Activated naive CD4-positive, alpha-beta T cell treated with anti-CD3 and anti-CD28 coated beads, Interleukin-2, amount 50 U/mL, for 72 hours (primary cell): ENCODE measurements at regions not wholly inside any gene's neighbourhood (a gene's known extent, or its start where the extent isn't known, plus 50 kb on each side); places are given as distances from the start of the nearest gene placed in this dataset.
"Not testable (repeated sequence)": the region's sequence is repeated elsewhere in the genome, so short reads cannot be mapped to it uniquely, and the experiment has no call there.

Experiments
- ATAC-seq, 2 donors: fragments of 150-1000 bp; cut with Tn5 transposase; 2 replicates each; pipeline ENCODE4 v1.10.0; 2021; ENCODE audit warnings: mild to moderate bottlenecking in 2 of 2, moderate library complexity in 2 of 2
- DNase-seq, 2 donors: peaks; one replicate each; pipeline ENCODE4 v3.0.0; 2021 to 2022; ENCODE audit warnings: low spot score in 2 of 2
- H3K27ac Mint-ChIP-seq, 2 donors: one replicate each; pipeline ENCODE4 v1.8.0; 2022; ENCODE audit warnings: mild to moderate bottlenecking in 2 of 2, mixed read lengths in 2 of 2
- H3K36me3 Mint-ChIP-seq, 2 donors: one replicate each; pipeline ENCODE4 v1.8.0; 2022; ENCODE audit warnings: mixed read lengths in 2 of 2
- H3K9me3 Mint-ChIP-seq, 2 donors: one replicate each; pipeline ENCODE4 v1.8.0; 2022; ENCODE audit warnings: mixed read lengths in 2 of 2

DNA sequence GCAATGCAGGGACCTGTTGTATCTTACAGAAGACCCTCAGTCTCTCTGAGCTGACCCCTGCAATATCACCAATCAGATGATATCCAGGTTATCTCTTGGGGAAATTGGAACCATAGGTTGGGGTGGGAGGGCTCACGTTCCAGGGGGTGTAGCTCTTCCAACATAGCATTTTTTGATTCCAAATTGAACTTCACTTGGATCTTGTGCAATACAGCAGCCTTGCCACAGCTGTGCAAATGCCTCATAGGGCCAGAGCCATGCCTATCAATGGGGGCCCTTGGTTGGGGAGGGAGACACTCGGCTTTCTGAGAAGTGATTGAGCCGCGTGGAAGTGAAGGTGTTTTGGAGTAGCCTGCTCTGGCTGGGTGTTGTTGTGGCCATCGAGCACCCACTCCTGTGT is 117.2 kb upstream of the PITX1 start:
- H3K36me3 Mint-ChIP-seq = no peaks in the 10 kb centered on the region
- DNase-seq (no peak), ATAC-seq (no peak)
- H3K27ac Mint-ChIP-seq = no peak overlapping the region
- H3K9me3 Mint-ChIP-seq = peaks cover 3 to 5% of the 10 kb centered on the region in 2 donors

DNA sequence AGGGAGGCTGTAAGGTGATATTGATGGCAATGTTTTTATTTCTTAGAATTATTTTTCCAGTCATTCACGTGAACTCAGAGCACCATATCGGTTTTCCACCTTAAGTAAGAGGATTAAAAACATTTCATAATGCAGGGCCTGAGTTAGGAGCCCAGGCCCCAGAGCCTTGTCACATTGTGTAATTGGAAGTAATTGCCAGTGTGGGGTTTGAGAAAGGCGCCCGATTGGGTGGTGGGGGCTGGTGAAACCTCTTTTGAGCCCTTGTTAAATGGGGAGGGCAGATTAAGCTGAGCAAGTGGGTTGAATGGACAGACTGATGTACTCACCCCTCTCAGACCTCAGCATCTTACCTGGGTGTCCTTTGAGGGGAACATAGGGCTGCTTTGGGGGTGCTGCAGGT is 116.7 kb upstream of the PITX1 start:
- no peak for ATAC-seq
- DNase-seq = no peak
- H3K27ac Mint-ChIP-seq = no peak overlapping the region
- H3K9me3 Mint-ChIP-seq = peaks cover 3 to 5% of the 10 kb centered on the region in 2 donors
- H3K36me3 Mint-ChIP-seq = no peaks in the 10 kb centered on the region

DNA sequence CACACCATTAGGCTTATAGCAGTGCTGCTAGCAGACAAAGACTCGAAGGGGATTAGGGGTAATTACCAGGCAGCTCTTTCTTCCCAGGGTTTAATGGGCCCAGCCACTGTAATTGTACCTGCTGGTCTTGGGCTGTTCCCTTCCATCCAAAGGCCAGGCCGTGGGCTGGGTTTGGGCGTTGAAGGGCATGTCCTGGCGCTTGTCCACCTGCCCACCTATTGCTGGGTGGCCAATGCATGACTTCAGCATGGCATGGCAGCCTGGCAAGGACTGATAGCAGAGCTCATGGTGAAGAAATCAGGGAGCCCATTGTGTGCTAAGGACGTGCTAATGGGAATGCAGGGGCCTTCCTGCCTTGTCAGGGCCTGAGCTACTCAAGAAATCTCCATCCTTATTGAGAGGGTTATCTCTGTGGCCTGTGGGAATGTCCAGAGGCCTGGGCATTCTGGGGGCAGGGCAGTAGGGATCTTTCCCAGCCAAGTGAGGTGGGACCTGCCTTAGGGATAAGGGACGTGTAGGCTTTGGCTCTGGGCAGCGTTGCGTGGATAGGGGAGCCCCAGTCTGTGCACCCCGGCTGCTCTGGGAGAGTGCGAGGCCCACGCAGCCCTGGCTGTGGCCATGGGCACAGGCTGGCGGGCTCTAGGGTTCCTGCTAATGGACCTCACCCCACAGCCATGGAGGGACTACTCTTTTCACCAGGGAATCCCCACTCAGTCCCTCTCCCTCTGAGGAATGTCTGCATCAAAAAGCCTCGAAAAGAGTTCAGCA is 116.1 kb upstream of the PITX1 start:
- DNase-seq (no peak), ATAC-seq (no peak)
- Mint-ChIP-seq H3K9me3 (peaks cover 3 to 5% of the 10 kb centered on the region in 2 donors), H3K27ac (no peak overlapping the region), H3K36me3 (no peaks in the 10 kb centered on the region)

DNA sequence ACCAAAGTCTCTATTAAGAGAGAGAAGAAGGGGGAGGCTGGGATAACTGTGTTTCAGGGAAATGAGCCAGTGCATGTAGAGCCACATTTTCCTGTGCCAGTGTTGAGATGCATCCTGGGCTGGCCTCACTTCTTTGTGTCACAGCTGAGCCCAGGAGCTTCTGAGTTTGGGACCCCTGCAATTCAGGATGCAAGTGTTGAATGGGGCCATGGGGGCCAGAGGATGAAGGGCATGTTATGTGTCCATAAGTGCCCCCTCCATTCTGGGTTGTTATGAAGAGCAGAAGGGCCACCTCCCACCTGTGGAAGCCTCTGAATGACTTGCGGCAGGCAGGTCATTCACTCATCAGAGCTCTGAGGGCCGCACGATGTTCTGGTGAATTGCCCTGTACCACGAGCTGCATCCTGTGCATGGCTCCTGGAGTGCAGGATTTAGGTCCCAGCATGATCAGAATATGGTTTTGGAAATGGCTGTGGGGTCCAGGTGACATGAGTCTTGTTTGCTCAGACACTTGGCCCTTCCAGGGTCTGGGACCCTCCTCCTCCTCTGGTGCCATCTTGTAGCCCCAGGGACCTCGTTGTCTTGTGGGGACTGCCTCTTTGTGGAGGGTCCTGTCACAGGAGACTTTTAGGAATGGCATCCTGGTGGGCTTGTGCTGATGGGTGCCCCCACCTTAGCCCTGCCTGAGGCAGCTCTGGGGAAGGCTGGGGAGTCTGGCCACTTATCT is 115.4 kb upstream of the PITX1 start:
- H3K9me3 Mint-ChIP-seq = peaks cover 3 to 5% of the 10 kb centered on the region in 2 donors
- no peaks in the 10 kb centered on the region for H3K36me3 Mint-ChIP-seq
- DNase-seq (no peak), ATAC-seq (no peak)
- H3K27ac Mint-ChIP-seq = no peak overlapping the region

DNA sequence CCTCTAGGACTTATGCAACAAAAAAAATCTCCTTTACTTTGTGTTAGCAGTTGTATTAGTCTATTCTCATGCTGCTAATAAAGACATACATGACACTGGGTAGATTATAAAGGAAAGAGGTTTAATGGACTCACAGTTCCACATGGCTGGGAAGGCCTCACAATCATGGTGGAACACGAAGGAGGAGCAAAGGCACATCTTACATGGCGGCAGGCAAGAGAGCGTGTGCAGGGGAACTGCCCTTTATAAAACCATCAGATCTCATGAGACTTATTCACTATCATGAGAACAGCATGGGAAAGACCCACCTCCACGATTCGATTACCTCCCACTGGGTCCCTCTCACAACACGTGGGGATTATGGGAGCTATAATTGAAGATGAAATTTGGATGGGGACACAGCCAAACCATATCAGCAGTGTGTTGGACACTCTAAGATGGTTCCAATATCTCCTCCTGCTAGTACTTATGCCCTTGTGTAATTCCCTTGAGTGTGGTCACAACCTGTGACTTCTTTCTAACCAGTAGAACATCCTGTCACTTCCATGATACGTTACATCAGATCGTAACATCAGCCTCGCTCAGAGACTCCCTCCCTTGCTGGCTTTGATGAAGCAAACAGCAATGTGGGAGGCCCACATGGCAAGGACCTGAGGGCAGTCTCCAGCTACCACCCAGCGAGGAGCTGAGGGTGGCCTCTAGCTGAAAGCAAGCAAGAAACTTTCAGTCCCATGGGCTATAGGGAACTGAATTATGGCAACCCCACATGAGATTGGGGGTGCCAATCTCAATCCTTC is 113.5 kb upstream of the PITX1 start:
- DNase-seq (no peak), ATAC-seq (no peak)
- Mint-ChIP-seq H3K27ac (no peak overlapping the region), H3K36me3 (no peaks in the 10 kb centered on the region), H3K9me3 (peaks cover 3 to 5% of the 10 kb centered on the region in 2 donors)

DNA sequence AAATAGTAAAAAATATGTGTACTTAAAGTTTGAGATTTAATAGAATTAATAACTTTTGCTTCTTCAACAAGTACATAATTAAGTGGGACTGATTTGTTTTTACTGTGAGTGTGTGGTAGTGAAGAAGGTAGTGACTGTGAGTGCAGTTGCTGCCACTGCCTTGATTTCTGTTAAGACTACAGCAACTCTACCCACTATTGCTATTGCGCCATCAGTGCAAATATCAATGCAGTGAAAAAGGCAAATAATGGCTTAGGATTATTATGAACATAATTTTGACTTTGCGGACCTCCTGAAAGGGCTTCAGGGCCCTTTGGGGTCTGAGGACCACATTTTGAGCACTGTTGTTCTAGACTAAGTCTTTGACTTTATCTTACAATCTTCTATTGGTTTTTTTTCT is 112.0 kb upstream of the PITX1 start:
- Mint-ChIP-seq H3K9me3 (peaks cover 3 to 5% of the 10 kb centered on the region in 2 donors), H3K36me3 (no peaks in the 10 kb centered on the region), H3K27ac (no peak overlapping the region)
- ATAC-seq = no peak
- no peak for DNase-seq

DNA sequence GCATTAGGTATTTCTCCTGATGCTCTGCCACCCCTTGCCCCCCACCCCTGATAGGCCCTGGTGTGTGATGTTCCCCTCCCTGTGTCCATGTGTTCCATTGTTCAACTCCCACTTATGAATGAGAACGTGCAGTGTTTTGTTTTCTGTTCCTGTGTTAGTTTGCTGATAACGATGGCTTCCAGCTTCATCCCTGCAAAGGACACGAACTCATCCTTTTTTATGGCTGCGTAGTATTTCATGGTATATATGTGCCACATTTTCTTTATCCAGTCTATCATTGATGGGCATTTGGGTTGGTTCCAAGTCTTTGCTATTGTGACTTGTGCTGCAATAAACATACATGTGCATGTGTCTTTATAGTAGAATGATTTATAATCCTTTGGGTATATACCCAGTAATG is 109.7 kb upstream of the PITX1 start:
- not testable (repeated sequence) for ATAC-seq, H3K27ac Mint-ChIP-seq, DNase-seq, H3K9me3 Mint-ChIP-seq, H3K36me3 Mint-ChIP-seq

DNA sequence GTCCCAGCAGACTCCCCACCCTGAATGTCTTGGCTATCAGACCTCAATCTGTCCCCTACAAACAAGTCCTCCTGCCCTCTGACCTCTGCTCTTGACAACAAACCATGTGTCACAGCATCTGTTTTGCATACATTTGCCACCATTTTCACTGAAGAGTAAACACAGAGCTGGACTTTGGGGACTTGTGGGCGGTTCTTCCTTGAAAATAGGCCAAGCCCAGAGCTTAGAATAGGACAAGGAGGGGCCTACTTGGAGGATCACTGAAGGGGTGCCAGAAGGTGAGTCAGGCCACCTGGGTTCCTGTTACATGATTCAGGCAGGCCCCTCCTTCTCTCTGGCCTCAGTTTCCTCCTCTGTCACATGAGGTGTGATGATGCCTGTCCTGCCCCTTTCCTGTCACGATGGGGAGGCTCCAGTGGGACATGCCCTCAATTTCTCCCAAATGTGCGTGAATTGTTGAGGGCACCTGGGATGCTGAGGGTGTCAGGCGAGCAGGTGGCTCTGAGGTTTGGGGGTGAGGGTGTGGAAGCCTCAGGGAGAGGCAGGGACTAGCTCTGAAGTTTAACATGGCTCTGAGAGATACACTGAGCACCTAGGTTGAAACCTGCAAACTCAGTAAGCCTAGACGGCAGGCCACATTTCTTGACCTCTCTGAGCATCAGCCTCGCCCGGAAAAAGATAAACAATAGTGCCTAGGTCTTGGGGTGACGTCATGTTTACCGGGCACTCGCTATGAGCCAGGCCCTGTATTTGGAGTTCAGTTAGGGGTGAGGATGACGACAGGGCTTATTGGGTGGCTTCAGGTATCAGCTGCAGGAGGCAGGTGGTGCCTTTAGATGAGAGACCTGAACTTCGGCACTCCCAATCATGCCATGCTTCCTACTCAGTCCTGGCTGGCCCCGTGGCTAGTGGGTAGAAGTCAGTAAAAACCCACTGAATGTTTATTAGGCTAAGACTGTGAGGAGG is 107.6 kb upstream of the PITX1 start:
- no peak for ATAC-seq
- Mint-ChIP-seq H3K27ac (no peak overlapping the region), H3K36me3 (no peaks in the 10 kb centered on the region), H3K9me3 (no peaks in the 10 kb centered on the region)
- DNase-seq = no peak

DNA sequence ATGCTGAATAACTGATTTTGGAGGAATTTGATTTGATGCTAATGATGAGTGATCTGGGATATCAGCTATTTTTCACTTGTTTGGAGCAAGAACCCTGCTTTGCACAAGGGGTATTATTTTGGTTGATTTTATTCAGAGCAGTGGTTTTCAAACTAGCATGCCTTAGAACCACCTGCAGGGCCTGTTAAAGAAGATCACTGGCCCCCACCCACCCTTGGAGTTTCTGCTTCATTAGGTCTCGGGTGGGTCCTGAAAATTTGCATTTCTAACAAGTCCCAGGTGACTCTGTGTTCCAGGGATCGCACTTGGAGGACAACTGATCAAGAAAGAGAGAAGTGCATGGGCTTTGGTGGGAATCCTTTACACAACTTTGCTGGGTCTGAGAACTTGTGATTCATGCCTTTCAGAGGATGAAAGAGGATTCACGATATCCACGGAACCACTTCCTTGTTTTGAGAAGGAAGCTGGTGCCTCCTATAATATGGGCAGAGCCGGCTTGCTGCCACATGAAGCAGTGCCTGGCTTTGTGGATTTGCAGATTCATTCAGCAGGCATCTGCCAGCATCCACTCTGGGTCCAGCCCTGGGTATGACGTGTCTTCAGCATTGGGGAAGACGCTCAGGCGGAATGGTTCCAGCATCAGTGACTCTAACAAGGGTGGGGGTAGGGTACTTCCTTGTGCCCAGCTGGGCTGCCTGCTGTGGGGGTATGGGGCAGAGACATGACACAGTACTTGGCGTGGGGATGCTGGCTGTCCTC is 106.6 kb upstream of the PITX1 start:
- no peaks in the 10 kb centered on the region for H3K9me3 Mint-ChIP-seq

DNA sequence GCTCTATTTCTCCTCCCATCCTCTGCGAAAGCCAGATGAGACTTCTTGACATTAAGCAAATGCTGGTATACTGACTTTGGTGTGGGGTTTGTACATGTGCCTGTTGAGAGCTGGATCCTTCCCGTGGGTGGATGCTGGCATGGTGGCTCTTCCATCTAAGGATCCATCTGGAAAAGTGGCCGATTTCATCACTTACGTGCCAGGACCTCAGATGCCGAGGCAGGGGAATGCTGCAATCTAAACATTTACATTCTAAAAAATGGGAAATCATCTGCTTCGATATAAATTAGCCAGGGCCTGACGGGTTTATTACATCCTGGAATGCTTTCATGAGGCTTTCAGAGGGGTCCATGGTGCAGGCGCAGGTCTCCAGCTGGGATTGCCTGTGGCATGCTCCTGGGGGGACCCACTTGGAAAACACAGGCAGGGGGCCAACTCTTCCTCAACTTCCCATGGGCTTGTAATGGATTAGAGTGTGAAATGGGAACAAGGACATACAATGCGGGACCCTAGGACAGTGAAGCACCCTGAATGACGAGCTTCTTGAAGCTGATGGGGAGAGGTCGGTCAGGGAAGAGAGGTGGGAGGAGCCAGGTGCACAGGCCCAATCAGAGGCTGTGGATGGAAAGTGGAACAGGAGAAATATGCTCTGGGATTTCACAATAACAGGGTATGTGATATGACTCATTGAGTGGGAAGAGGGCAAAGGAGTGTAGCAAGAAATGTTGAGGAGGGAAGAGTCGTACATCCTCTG is 105.5 kb upstream of the PITX1 start:
- Mint-ChIP-seq H3K27ac (no peak overlapping the region), H3K36me3 (no peaks in the 10 kb centered on the region), H3K9me3 (no peaks in the 10 kb centered on the region)
- DNase-seq (no peak), ATAC-seq (no peak)

More for the DNA sequence above, 106.6 kb upstream of the PITX1 start:
- H3K27ac Mint-ChIP-seq = no peak overlapping the region
- no peak for ATAC-seq
- no peaks in the 10 kb centered on the region for H3K36me3 Mint-ChIP-seq
- no peak for DNase-seq

DNA sequence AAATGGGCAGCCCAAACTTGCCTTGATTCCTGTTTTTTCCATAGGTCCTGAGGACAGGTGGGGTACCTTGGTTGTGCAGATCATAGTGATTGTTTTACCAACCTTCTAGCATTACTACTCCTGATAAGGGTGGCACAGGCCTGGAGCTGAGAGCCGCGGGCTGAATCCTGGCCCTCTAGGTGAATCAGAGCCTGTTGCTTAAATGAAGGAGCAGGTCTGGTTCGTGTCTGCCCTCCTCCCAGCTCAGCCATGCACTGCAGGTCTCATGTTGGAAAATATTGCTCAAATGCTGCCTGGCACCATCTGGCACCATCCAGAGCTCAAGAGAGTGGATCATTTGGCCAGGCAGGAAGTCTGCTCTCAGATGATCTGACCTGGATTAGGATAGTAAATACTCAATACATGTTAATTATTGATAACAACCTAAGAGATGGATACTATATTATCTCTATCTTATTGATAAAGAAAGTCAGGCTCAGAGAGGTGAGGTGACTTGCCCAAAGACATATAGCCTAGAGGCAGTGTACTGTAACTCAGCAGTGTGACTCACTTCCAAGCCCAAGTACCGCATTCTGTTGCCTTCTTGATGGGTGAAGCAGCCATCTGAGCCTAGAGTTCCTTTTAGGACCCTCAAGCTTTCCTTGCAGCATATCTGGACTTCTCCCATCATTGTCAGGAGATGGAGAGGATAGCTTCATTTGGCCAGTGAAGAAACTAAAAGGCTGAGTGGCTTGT is 104.3 kb upstream of the PITX1 start:
- DNase-seq = no peak
- ATAC-seq = no peak
- Mint-ChIP-seq H3K9me3 (no peaks in the 10 kb centered on the region), H3K27ac (no peak overlapping the region), H3K36me3 (no peaks in the 10 kb centered on the region)

DNA sequence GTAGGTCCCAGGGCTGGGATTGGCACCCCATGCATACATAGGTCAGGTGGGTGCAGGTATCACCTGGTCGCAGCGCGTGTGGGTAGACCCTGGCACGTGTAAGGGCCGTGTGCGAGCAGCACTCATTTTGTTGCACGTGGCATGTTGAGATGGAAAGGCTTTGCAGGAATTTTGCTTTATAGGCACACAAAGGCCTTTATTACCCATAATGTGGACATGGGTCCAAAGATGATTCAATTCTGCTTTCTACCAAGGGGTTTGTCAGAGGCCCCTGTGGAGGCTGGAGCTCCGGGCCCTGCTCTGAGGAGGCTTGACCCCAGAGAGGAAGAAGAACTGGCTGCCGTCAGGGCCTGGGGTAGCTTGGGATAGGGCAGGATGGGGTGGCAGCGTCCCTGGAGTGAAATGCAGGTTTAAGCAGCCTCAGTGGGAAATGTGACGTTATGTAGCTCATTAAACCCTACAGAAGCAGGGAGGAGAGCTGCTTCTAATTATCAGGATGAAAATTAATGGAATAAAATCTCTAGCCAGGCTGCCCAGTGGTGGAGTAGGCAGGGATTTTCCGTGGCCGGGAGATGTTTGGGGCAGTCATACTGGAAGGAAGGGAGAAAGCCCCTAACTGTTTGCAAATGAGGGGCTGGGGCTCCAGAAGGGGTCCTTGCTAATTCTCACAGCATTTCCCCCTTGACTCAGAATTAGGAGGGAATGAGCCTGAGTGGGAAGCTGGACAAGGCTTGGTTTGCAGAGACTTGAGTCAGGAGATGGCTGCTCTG is 103.3 kb upstream of the PITX1 start:
- no peak overlapping the region for H3K27ac Mint-ChIP-seq
- H3K36me3 Mint-ChIP-seq = no peaks in the 10 kb centered on the region

DNA sequence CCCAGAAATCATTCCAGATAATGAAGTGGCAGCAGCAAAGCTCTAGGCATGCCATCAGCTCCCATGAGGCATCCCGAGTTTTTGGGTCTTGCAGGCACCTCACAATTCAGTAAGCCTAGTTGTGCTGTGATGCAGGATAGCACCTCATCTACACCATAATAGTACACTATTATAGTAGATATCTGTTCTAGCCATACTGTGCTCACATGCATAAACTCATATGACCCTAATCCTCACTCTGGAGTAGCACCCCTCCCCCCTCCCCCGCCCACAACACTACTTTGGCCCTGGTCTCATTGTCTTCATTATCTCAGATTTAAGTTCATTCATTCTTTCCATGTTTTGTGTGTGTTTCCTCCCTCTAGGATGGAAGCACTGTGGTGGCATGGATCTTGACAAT is 102.5 kb upstream of the PITX1 start:
- ATAC-seq = no peak
- H3K27ac Mint-ChIP-seq = no peak overlapping the region

More for the DNA sequence above, 103.3 kb upstream of the PITX1 start:
- no peaks in the 10 kb centered on the region for H3K9me3 Mint-ChIP-seq
- ATAC-seq = no peak
- DNase-seq = no peak

More for the DNA sequence above, 102.5 kb upstream of the PITX1 start:
- Mint-ChIP-seq H3K9me3 (no peaks in the 10 kb centered on the region), H3K36me3 (no peaks in the 10 kb centered on the region)
- DNase-seq = no peak
